A673 (cell line): ENCODE measurements at regions not wholly inside any gene's neighbourhood (a gene's known extent, or its start where the extent isn't known, plus 50 kb on each side); places are given as distances from the start of the nearest gene placed in this dataset.

Experiments used
- CTCF ChIP-seq: fragments of 300-800, 200-600 bp; sonication (generic); conservative IDR thresholded peaks from 2 replicates; pipeline ENCODE4 v1.5.1; 2017; ENCODE audit warnings: low read depth, mild to moderate bottlenecking, antibody characterized with exemption, low read length, moderate library complexity, mixed read lengths
- EZH2 ChIP-seq: fragments of 200-600 bp; sonication (generic); IDR thresholded peaks from 2 replicates; pipeline ENCODE4 v1.6.1; 2017; ENCODE audit warnings: borderline replicate concordance, low read depth, mild to moderate bottlenecking, mixed read lengths, antibody characterized with exemption, low read length; ENCODE audit not compliant: poor library complexity, severe bottlenecking

DNA sequence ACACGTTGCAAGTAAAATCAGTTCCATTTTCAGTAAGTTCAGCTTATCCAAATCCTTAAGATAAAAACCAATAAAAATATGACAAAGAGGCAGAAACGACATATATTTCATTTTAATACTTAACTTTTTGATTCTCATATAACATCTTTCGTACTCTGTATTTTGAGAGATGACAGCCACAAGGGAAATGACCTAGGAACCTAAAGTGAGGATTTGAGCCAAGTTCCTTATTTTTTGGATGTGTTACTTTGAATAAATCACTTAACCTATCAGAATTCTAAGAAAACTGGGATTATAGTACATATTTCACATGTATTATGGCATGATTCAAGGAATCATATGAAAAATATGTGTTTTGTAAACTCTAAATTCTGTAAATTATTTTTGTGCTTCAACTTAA lies 143.6 kb upstream of the TRPC6 start:
- TF ChIP-seq CTCF (no peak), EZH2 (no peak)
